ENCODE measurements at regions not wholly inside any gene's neighbourhood (a gene's known extent, or its start where the extent isn't known, plus 50 kb on each side); places are given as distances from the start of the nearest gene placed in this dataset.
"Not testable (repeated sequence)": the region's sequence is repeated elsewhere in the genome, so short reads cannot be mapped to it uniquely, and the experiment has no call there.

DNA sequence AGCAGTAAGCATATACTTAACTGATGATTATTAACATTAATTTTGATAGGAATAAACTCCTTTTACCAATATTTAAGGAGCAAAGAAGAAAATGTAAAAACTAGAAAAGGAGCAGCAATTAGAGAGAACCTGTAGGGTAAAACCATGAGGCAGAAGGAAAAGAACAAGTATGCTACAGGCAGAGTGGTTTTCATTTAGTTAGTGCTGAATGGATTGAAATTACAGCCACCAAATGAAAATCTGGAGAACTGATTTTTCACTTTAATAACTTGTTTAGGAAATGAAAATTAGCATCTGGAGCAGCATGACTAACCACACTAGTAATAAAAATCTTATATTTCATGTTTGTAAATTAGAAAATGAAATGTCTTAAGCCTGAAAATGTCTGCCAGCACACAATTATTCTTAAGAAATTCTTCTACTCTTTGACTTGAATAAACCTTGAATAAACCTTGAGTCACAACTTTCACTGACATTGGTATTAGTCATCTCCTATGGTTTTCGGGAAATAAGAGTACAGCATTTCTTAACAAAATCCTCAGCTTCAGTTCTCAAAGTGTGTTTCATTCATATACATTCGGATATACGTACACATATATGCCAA, 1504.9 kb upstream of the C9orf72 start:
- dilution Hi-C loops (cut with MboI; ENCODE audit: extremely low pct_ligation_motif_present, low sequenced_read_pairs): no loop called here
- FAIRE-seq (no peak), DNase-seq (ENCODE audit: low read depth, low spot score) (no peak)
- Histone ChIP-seq H3K4me3 (ENCODE audit: control insufficient read depth in 2 of 3, extremely low read depth in 1 of 3, insufficient read depth in 2 of 3, low read depth in 1 of 3, low read length in 3 of 3) (no peak overlapping the region), H4K20me1 (ENCODE audit: control insufficient read depth, extremely low read depth, insufficient read depth, low read length) (no peaks in the 10 kb centered on the region), H3K9me3 (ENCODE audit: control insufficient read depth, low read depth, low read length) (no peaks in the 10 kb centered on the region), H3K27ac (ENCODE audit: control insufficient read depth, insufficient read depth, low read length) (no peak overlapping the region), H2AFZ (ENCODE audit: control insufficient read depth, low read length) (no peak overlapping the region), H3K9ac (ENCODE audit: control insufficient read depth, extremely low read depth, insufficient read depth, low read length) (no peak overlapping the region), H3K79me2 (ENCODE audit: control insufficient read depth, insufficient read depth, low read length) (no peaks in the 10 kb centered on the region), H3K4me1 (ENCODE audit: control insufficient read depth, extremely low read depth, insufficient read depth, low read length) (peaks cover 9% of the 10 kb centered on the region), H3K36me3 (ENCODE audit: control insufficient read depth in 2 of 2, extremely low read depth in 1 of 2, insufficient read depth in 2 of 2, low read length in 2 of 2) (no peaks in the 10 kb centered on the region), H3K27me3 (ENCODE audit: control insufficient read depth, extremely low read depth, insufficient read depth, low read length) (no peaks in the 10 kb centered on the region), H3K4me2 (ENCODE audit: control insufficient read depth, extremely low read depth, insufficient read depth, low read depth, low read length) (peak overlapping the region; percentile 59), H3K9me1 (ENCODE audit: control insufficient read depth, extremely low read depth, insufficient read depth, low read length) (no peaks in the 10 kb centered on the region)
- no peak for TF ChIP-seq EZH2 (IDR thresholded peaks at IDR 0.05; ENCODE audit: low read length)

DNA sequence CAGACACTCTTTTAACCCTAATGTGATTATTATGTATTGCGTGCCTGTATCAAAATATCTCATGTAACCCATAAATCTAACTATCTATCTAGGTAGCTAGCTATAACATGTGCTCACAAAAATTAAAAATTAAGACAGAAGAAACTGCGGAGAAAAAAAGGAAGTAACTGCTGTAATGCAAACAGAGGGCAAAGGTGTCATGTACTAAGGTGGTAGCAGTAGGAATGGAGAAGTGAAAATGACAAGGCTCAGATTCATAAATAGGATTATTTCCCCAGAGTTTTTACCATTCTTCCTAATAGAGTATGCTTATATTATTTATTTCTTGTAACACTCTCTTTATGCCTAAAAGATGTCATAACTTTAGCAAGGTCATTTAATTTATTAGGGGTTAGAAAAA, 1527.5 kb upstream of the C9orf72 start:
- no peaks in the 10 kb centered on the region for H3K9me1 ChIP-seq (ENCODE audit: control insufficient read depth, extremely low read depth, insufficient read depth, low read length)
- no peaks in the 10 kb centered on the region for H3K9me3 ChIP-seq (ENCODE audit: control insufficient read depth, low read depth, low read length)
- H3K79me2 ChIP-seq (ENCODE audit: control insufficient read depth, insufficient read depth, low read length): no peaks in the 10 kb centered on the region
- no peaks in the 10 kb centered on the region for H3K27me3 ChIP-seq (ENCODE audit: control insufficient read depth, extremely low read depth, insufficient read depth, low read length)
- H3K4me1 ChIP-seq (ENCODE audit: control insufficient read depth, extremely low read depth, insufficient read depth, low read length): no peaks in the 10 kb centered on the region
- no peak overlapping the region for H3K4me2 ChIP-seq (ENCODE audit: control insufficient read depth, extremely low read depth, insufficient read depth, low read depth, low read length)
- H3K36me3 ChIP-seq (ENCODE audit: control insufficient read depth in 2 of 2, extremely low read depth in 1 of 2, insufficient read depth in 2 of 2, low read length in 2 of 2): no peaks in the 10 kb centered on the region
- TF ChIP-seq, protein P1, sequence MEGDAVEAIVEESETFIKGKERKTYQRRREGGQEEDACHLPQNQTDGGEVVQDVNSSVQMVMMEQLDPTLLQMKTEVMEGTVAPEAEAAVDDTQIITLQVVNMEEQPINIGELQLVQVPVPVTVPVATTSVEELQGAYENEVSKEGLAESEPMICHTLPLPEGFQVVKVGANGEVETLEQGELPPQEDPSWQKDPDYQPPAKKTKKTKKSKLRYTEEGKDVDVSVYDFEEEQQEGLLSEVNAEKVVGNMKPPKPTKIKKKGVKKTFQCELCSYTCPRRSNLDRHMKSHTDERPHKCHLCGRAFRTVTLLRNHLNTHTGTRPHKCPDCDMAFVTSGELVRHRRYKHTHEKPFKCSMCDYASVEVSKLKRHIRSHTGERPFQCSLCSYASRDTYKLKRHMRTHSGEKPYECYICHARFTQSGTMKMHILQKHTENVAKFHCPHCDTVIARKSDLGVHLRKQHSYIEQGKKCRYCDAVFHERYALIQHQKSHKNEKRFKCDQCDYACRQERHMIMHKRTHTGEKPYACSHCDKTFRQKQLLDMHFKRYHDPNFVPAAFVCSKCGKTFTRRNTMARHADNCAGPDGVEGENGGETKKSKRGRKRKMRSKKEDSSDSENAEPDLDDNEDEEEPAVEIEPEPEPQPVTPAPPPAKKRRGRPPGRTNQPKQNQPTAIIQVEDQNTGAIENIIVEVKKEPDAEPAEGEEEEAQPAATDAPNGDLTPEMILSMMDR (optimal IDR thresholded peaks at IDR 0.05 in 1 of 3, IDR thresholded peaks at IDR 0.05 in 1 of 3, conservative IDR thresholded peaks at IDR 0.05 in 1 of 3; ENCODE audit: extremely low read depth in 1 of 3, insufficient read depth in 2 of 3, low read length in 3 of 3): no peak
- TF ChIP-seq EZH2 (IDR thresholded peaks at IDR 0.05; ENCODE audit: low read length): no peak
- dilution Hi-C loops (cut with MboI; ENCODE audit: extremely low pct_ligation_motif_present, low sequenced_read_pairs): no loop called here
- no peak overlapping the region for H3K4me3 ChIP-seq (ENCODE audit: control insufficient read depth in 2 of 3, extremely low read depth in 1 of 3, insufficient read depth in 2 of 3, low read depth in 1 of 3, low read length in 3 of 3)
- FAIRE-seq (no peak), DNase-seq (ENCODE audit: low read depth, low spot score) (no peak)
- no peak overlapping the region for H3K9ac ChIP-seq (ENCODE audit: control insufficient read depth, extremely low read depth, insufficient read depth, low read length)
- no peak overlapping the region for H2AFZ ChIP-seq (ENCODE audit: control insufficient read depth, low read length)
- no peaks in the 10 kb centered on the region for H4K20me1 ChIP-seq (ENCODE audit: control insufficient read depth, extremely low read depth, insufficient read depth, low read length)
- no peak overlapping the region for H3K27ac ChIP-seq (ENCODE audit: control insufficient read depth, insufficient read depth, low read length)

DNA sequence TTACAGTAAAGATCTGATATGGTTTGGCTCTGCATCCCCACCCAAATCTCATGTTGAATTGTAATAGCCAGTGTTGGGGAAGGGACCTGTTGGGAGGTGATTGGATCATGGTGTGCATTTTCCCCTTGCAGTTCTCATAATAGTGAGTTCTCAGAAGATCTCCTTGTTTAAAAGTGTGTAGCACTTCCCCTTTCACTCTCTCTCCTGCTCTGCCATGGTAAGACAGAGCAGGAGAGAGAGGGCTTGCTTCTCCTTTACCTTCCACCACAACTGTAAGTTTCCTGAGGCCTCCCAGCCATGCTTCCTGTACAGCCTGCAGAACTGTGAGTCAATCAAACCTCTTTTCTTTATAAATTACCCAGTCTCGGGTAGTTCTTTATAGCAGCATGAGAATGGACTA, 1530.9 kb upstream of the C9orf72 start:
- H3K27ac ChIP-seq (ENCODE audit: control insufficient read depth, insufficient read depth, low read length); H3K4me2 ChIP-seq (ENCODE audit: control insufficient read depth, extremely low read depth, insufficient read depth, low read depth, low read length); H3K9me1 ChIP-seq (ENCODE audit: control insufficient read depth, extremely low read depth, insufficient read depth, low read length); H4K20me1 ChIP-seq (ENCODE audit: control insufficient read depth, extremely low read depth, insufficient read depth, low read length); H3K9ac ChIP-seq (ENCODE audit: control insufficient read depth, extremely low read depth, insufficient read depth, low read length); H3K36me3 ChIP-seq (ENCODE audit: control insufficient read depth in 2 of 2, extremely low read depth in 1 of 2, insufficient read depth in 2 of 2, low read length in 2 of 2); H3K9me3 ChIP-seq (ENCODE audit: control insufficient read depth, low read depth, low read length); dilution Hi-C loops (cut with MboI; ENCODE audit: extremely low pct_ligation_motif_present, low sequenced_read_pairs); H3K4me1 ChIP-seq (ENCODE audit: control insufficient read depth, extremely low read depth, insufficient read depth, low read length); FAIRE-seq; H3K4me3 ChIP-seq (ENCODE audit: control insufficient read depth in 2 of 3, extremely low read depth in 1 of 3, insufficient read depth in 2 of 3, low read depth in 1 of 3, low read length in 3 of 3); H2AFZ ChIP-seq (ENCODE audit: control insufficient read depth, low read length); DNase-seq (ENCODE audit: low read depth, low spot score); H3K79me2 ChIP-seq (ENCODE audit: control insufficient read depth, insufficient read depth, low read length); H3K27me3 ChIP-seq (ENCODE audit: control insufficient read depth, extremely low read depth, insufficient read depth, low read length): not testable (repeated sequence)

All from keratinocyte (primary cell).